ENCODE measurements at regions not wholly inside any gene's neighbourhood (a gene's known extent, or its start where the extent isn't known, plus 50 kb on each side); places are given as distances from the start of the nearest gene placed in this dataset.

- TF ChIP-seq SIX5 (IDR thresholded peaks at IDR 0.05; ENCODE audit: low read depth, low read length) (no peak), USF2 (IDR thresholded peaks at IDR 0.05; ENCODE audit: low read length) (no peak)
Measured at GRCh38 chr9:7729371-7730163, 70.0 kb downstream of the DMAC1 start (continued).

Measured in H1 (cell line).